Activated B cell treated with CpG ODN at 0.5 μM for 24 hours (primary cell): ENCODE measurements at regions not wholly inside any gene's neighbourhood (a gene's known extent, or its start where the extent isn't known, plus 50 kb on each side); places are given as distances from the start of the nearest gene placed in this dataset.

Experiments used
- ATAC-seq: fragments of 200-7000 bp; cut with Tn5 transposase; one replicate; pipeline ENCODE4 v1.10.0; 2021; ENCODE audit warnings: low read depth, mild to moderate bottlenecking, moderate library complexity
- CTCF ChIA-PET: fragments of 350-600 bp; sonication (Branson Sonifier 250); formaldehyde crosslinking; loops from one replicate; lab custom pipeline; 2021; ENCODE audit warnings: antibody characterized with exemption; lab: Charles Lee
- POLR2A ChIA-PET: fragments of 350-600 bp; sonication (Branson Sonifier 250); formaldehyde crosslinking; loops from one replicate; lab custom pipeline; 2021; ENCODE audit warnings: antibody characterized with exemption; lab: Charles Lee
- DNase-seq: peaks from one replicate; pipeline ENCODE4 v3.0.0; 2022
- H3K27ac Mint-ChIP-seq: one replicate; pipeline ENCODE4 v1.8.0; 2020; ENCODE audit warnings: mixed read lengths
- H3K27me3 Mint-ChIP-seq: one replicate; pipeline ENCODE4 v1.8.0; 2021; ENCODE audit warnings: mixed read lengths
- H3K36me3 Mint-ChIP-seq: one replicate; pipeline ENCODE4 v1.8.0; 2021; ENCODE audit warnings: low read depth, mixed read lengths
- H3K4me1 Mint-ChIP-seq: one replicate; pipeline ENCODE4 v1.8.0; 2021; ENCODE audit warnings: mixed read lengths
- H3K4me3 Mint-ChIP-seq: one replicate; pipeline ENCODE4 v1.8.0; 2020; ENCODE audit warnings: mild to moderate bottlenecking, mixed read lengths
- H3K9me3 Mint-ChIP-seq: one replicate; pipeline ENCODE4 v1.8.0; 2020; ENCODE audit warnings: mixed read lengths
- intact Hi-C: fragments of 100-400 bp; cut with micrococcal nuclease; formaldehyde crosslinking; loops from one replicate; pipeline ENCODE4 v1.15.1; 2024
- TF ChIP-seq, protein P1 (sequence below): fragments of 200-600 bp; IDR thresholded peaks from one replicate; pipeline ENCODE4 v1.8.0; 2022; ENCODE audit warnings: antibody characterized with exemption, mild to moderate bottlenecking

DNA sequence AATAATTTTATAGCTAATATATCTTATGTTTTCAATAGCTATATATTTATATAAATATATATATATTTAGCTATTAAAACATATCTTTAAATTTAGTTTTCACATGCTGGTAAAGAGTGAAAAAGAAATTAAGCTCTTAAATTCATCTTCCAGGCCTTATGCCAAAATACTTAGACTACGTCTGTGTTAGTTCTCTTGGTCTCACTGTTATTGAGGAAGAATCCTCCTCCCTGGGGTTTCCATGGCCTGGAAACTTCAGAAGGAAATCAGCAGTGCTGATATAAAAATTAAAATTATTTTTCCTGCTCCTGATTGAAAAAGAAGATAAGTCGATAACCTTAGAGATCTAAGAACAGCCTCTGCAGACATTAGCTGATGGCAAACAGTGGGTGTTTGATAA is 225.1 kb upstream of the LMCD1 start:
- DNase-seq, result no peak

DNA sequence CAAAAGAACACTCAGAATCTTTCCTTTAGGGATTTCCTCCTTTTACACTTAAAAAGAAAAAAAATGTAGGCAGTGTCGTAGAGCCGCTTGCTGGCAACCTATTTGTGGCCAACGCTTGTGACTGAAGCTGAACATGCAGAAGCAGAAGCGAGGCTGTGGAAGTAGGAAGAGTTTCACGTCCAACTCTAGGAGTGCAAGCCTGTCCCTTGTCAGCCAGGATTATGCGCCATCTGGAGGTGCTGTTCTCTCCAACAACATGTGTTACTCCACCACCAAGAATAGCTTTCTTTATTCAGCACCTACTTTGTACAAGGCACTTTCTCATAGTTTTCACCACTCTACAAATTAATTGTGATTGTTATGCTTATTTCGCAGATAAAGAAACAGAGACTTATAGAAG is 223.2 kb upstream of the LMCD1 start:
- DNase-seq (no peak), ATAC-seq (no peak)
- no peaks in the 10 kb centered on the region for H3K9me3 Mint-ChIP-seq
- no peak overlapping the region for H3K4me3 Mint-ChIP-seq
- no peaks in the 10 kb centered on the region for H3K4me1 Mint-ChIP-seq
- ChIA-PET CTCF (no interaction called here), POLR2A (no interaction called here)
- no peaks in the 10 kb centered on the region for H3K27me3 Mint-ChIP-seq
- intact Hi-C loops, result no loop called here
- TF ChIP-seq, protein P1, sequence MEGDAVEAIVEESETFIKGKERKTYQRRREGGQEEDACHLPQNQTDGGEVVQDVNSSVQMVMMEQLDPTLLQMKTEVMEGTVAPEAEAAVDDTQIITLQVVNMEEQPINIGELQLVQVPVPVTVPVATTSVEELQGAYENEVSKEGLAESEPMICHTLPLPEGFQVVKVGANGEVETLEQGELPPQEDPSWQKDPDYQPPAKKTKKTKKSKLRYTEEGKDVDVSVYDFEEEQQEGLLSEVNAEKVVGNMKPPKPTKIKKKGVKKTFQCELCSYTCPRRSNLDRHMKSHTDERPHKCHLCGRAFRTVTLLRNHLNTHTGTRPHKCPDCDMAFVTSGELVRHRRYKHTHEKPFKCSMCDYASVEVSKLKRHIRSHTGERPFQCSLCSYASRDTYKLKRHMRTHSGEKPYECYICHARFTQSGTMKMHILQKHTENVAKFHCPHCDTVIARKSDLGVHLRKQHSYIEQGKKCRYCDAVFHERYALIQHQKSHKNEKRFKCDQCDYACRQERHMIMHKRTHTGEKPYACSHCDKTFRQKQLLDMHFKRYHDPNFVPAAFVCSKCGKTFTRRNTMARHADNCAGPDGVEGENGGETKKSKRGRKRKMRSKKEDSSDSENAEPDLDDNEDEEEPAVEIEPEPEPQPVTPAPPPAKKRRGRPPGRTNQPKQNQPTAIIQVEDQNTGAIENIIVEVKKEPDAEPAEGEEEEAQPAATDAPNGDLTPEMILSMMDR, result no peak
- H3K36me3 Mint-ChIP-seq, result no peaks in the 10 kb centered on the region
- H3K27ac Mint-ChIP-seq, result no peak overlapping the region

More for the DNA sequence above, 225.1 kb upstream of the LMCD1 start:
- ATAC-seq, result no peak
- CTCF ChIA-PET, result no interaction called here
- H3K27ac Mint-ChIP-seq, result no peak overlapping the region
- no peaks in the 10 kb centered on the region for H3K36me3 Mint-ChIP-seq
- intact Hi-C loops, result no loop called here
- TF ChIP-seq, protein P1, result no peak
- H3K27me3 Mint-ChIP-seq, result no peaks in the 10 kb centered on the region
- H3K9me3 Mint-ChIP-seq, result peaks cover 3% of the 10 kb centered on the region
- no peaks in the 10 kb centered on the region for H3K4me1 Mint-ChIP-seq
- no peak overlapping the region for H3K4me3 Mint-ChIP-seq
- POLR2A ChIA-PET, result no interaction called here

DNA sequence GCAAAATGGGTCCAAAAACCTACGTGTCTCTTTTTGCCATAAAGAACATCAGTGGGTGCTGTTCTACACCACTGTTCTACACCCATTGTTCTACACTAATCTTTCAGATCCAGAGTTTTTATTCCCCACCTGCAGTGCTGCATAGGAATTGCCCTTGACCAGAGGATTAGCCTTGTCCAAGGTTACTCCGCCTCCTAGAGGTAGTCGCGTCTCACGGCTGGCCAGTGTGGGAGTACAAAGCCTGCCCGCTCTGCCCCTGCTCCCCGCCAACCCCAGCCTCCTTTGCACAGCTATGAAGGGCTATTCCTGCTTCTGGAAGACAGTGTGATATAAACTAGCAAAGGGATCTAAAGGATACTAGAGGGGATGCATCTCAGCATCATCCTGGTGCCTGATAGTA is 222.1 kb upstream of the LMCD1 start:
- intact Hi-C loops, result no loop called here
- ChIA-PET POLR2A (no interaction called here), CTCF (no interaction called here)
- Mint-ChIP-seq H3K36me3 (no peaks in the 10 kb centered on the region), H3K4me1 (no peaks in the 10 kb centered on the region), H3K9me3 (no peaks in the 10 kb centered on the region), H3K4me3 (no peak overlapping the region), H3K27me3 (peaks cover 2% of the 10 kb centered on the region), H3K27ac (no peak overlapping the region)
- TF ChIP-seq, protein P1, result no peak
- no peak for ATAC-seq
- no peak for DNase-seq

DNA sequence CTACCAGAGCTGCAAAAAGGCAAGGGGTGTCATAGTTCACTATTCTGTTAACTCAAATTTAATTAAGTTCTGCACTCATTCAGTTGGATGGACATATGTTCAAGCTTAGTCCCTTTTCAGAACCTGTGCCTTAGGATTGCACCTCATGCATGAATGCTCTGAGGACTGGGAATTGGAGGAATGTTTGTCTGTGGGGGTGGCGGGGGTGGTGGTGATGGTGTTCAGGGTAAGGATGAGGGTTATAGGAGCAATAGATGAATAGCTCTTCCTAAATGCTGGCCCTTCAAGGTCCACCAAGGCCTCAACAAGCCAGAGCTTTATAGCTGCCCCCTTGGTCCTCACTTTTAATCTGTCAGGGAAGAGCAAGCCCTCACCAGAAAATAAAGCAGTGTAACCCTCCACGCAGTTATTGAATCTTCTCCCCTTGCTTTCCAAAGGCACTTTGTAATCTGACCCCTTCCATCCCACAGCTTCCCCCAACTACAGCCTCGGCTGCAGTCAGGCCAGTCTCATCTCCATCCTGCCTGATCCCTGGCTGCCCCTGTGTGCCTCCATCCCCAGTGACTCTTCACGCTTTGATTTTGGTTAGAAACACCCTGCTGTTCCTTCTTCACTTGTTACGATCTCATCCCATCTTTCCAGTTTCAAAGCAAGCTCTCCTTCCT is 221.6 kb upstream of the LMCD1 start:
- no peak for ATAC-seq
- ChIA-PET CTCF (no interaction called here), POLR2A (no interaction called here)
- Mint-ChIP-seq H3K36me3 (no peaks in the 10 kb centered on the region), H3K9me3 (no peaks in the 10 kb centered on the region), H3K27me3 (peaks cover 2% of the 10 kb centered on the region), H3K4me3 (no peak overlapping the region), H3K4me1 (no peaks in the 10 kb centered on the region), H3K27ac (no peak overlapping the region)
- DNase-seq, result no peak
- TF ChIP-seq, protein P1, result no peak
- intact Hi-C loops, result no loop called here

DNA sequence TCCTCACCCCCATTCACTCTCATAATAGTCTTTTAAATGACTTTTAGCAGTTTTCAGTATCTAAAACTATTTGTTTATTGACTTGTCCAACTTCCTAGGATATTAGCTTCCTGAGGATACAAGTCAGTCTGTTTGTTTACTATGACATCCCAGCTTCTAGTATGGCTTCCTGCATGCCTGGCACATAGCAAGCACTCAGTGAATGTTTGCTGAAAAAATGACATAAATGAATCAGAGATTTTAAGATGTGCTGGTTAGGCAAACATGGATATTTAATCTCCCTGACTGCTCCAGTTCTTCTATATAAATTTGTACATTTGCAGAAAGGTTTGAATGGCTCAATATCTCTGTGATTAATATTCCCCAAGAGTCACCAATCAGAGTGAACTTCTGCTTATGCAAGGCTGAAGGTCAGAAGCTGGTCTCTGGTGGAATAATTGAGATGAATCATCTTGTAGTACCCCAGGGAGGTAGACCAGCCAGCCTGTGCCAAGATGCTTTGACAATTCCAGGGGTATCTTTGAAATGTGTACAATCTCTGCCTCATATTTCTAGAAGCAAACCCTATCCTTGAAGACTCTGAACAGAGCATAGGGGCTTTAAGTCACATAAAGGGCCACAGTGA is 219.0 kb upstream of the LMCD1 start:
- H3K27me3 Mint-ChIP-seq, result peaks cover 2% of the 10 kb centered on the region
- TF ChIP-seq, protein P1, result no peak
- DNase-seq (no peak), ATAC-seq (no peak)
- H3K9me3 Mint-ChIP-seq, result no peaks in the 10 kb centered on the region
- H3K27ac Mint-ChIP-seq, result no peak overlapping the region
- H3K4me1 Mint-ChIP-seq, result no peaks in the 10 kb centered on the region
- intact Hi-C loops, result no loop called here
- POLR2A ChIA-PET, result no interaction called here
- no peaks in the 10 kb centered on the region for H3K36me3 Mint-ChIP-seq
- CTCF ChIA-PET, result no interaction called here
- no peak overlapping the region for H3K4me3 Mint-ChIP-seq
